NB4 (cell line): ENCODE measurements at regions not wholly inside any gene's neighbourhood (a gene's known extent, or its start where the extent isn't known, plus 50 kb on each side); places are given as distances from the start of the nearest gene placed in this dataset.
"Not testable (repeated sequence)": the region's sequence is repeated elsewhere in the genome, so short reads cannot be mapped to it uniquely, and the experiment has no call there.

Experiments
- DNase-seq: peaks from one replicate; pipeline ENCODE4 v3.0.0; 2010; ENCODE audit warnings: low read depth
- H3K4me3 ChIP-seq: one replicate; pipeline ENCODE4 v1.5.1; 2011; ENCODE audit warnings: mild to moderate bottlenecking, low read depth, low read length, moderate library complexity
- MYC ChIP-seq: IDR thresholded peaks from 2 replicates; pipeline ENCODE4 v1.6.1; 2011; ENCODE audit warnings: low read depth, low read length
- POLR2A ChIP-seq: IDR thresholded peaks from 2 replicates; pipeline ENCODE4 v1.6.1; 2011; ENCODE audit warnings: mild to moderate bottlenecking; ENCODE audit not compliant: insufficient read length; ENCODE audit errors: extremely low read depth
- TF ChIP-seq, protein P1 (sequence below): IDR thresholded peaks from one replicate; pipeline ENCODE4 v1.5.1; 2012; ENCODE audit warnings: low read depth, low read length
- TF ChIP-seq, protein P2 (sequence below): IDR thresholded peaks from 2 replicates; pipeline ENCODE4 v1.6.1; 2011; ENCODE audit warnings: low read depth, low read length

DNA sequence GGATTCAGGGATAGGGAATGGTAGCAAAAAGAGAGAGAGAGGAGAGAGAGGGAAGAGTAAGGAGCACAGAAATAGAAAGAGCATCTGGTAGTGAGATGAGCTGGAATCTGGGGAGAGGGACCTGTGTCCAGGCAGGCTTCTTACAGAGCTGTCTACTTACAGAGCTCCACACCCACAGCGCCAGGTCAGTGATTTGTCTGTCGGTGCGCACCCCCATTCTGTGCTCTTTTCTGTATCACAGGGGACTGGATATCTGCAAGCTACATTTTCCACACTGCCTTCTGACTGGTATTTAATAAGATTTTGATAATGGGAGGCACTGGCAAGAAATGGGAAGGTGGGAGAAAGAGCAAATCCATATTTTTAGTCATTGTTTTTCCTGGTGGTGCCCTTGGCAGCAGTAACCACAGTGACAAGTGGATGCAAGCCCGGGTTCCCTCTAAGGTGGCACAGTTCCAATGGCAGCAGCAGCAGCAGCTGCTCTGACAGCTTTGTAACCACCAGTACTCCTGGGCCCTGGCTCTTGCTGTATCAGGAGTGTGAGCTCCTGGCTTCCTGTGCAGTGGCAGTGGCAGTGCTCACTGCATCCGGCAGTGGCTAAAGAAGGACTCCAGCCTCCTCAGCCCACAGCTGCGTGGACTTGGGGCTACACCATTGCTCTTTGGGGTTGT is 300.5 kb downstream of the TRIML1 start:
- no peak overlapping the region for H3K4me3 ChIP-seq
- TF ChIP-seq POLR2A: no peak
- TF ChIP-seq, protein P1, sequence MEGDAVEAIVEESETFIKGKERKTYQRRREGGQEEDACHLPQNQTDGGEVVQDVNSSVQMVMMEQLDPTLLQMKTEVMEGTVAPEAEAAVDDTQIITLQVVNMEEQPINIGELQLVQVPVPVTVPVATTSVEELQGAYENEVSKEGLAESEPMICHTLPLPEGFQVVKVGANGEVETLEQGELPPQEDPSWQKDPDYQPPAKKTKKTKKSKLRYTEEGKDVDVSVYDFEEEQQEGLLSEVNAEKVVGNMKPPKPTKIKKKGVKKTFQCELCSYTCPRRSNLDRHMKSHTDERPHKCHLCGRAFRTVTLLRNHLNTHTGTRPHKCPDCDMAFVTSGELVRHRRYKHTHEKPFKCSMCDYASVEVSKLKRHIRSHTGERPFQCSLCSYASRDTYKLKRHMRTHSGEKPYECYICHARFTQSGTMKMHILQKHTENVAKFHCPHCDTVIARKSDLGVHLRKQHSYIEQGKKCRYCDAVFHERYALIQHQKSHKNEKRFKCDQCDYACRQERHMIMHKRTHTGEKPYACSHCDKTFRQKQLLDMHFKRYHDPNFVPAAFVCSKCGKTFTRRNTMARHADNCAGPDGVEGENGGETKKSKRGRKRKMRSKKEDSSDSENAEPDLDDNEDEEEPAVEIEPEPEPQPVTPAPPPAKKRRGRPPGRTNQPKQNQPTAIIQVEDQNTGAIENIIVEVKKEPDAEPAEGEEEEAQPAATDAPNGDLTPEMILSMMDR: no peak
- no peak for TF ChIP-seq MYC
- TF ChIP-seq, protein P2, sequence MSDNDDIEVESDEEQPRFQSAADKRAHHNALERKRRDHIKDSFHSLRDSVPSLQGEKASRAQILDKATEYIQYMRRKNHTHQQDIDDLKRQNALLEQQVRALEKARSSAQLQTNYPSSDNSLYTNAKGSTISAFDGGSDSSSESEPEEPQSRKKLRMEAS: no peak
- DNase-seq: no peak

DNA sequence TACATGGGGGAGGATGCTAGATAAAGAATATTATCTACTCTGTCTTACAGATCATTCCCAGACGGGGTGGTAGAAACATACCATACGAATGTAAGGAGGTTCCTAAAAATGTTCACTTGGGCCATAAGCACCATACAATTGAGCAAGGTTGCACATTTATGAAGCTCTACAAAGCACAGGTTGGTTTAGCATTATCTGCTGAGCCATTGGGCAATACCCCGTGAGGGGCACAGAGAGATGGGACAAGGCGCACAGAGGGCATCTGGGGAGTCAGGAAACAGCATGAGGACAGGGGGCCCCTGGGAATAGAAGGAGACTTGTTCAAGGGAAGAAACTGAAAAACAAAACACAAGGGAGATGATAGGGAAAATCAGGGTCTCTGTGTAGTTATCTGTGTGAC is 305.3 kb downstream of the TRIML1 start:
- no peak for DNase-seq
- TF ChIP-seq POLR2A: no peak
- TF ChIP-seq, protein P2: no peak
- no peak for TF ChIP-seq MYC
- TF ChIP-seq, protein P1: no peak
- no peak overlapping the region for H3K4me3 ChIP-seq

DNA sequence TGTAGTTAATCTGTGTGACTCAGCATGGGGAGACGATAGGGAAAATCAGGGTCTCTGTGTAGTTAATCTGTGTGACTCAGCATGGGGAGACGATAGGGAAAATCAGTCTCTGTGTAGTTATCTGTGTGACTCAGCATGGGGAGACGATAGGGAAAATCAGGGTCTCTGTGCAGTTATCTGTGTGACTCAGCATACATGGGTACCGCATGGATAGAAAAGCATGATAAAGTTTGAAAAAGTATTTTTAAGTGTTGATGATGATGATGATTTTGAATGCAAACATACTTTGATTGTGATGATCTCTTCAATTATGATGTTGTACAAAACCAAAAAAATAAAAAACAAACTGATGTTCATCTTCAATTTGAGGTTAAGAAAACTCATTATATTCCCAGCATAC is 309.8 kb downstream of the TRIML1 start:
- DNase-seq, H3K4me3 ChIP-seq: not testable (repeated sequence)

DNA sequence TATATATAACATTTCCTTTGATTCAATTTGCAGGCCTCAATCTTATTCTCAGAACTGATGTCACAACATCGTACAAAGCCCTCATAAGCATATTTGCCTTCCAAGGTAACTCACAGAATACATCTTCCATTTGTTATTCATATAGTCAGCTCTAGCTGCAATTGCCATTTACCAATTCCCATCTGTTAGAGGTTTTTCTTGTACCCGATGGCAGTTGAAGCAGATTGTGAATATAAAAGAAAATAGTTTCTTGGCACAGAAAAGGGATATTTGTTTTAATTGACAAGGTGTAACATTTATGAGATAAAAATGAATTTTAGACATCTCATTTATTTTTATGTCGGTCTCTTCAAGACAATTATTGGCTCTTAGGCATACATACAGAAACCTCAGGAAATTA is 311.3 kb downstream of the TRIML1 start:
- no peak for DNase-seq
- H3K4me3 ChIP-seq: no peak overlapping the region
- TF ChIP-seq, protein P1: no peak
- TF ChIP-seq, protein P2: no peak
- TF ChIP-seq POLR2A: no peak
- no peak for TF ChIP-seq MYC

DNA sequence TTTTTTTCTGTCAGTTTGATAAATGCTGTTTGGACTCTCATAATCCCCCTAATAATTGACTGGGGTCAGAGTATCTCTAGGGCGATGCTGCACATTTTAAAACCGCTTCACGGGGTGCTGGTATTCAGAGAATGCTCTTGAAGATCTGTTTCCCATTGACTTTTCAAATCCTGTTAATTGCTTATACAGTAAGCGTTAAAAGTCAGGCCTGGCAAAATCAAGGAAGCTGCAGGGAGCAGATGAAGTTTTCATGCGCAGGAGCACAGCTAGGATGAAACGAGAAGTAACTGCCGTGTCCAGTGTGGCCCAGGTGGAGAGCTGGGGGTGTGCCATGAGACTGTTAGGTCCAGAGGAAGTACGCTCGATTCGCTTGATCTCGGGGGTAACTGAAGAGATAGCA is 312.9 kb downstream of the TRIML1 start:
- TF ChIP-seq, protein P2: no peak
- TF ChIP-seq POLR2A: no peak
- TF ChIP-seq, protein P1: no peak
- no peak for TF ChIP-seq MYC
- no peak for DNase-seq
- H3K4me3 ChIP-seq: no peak overlapping the region

DNA sequence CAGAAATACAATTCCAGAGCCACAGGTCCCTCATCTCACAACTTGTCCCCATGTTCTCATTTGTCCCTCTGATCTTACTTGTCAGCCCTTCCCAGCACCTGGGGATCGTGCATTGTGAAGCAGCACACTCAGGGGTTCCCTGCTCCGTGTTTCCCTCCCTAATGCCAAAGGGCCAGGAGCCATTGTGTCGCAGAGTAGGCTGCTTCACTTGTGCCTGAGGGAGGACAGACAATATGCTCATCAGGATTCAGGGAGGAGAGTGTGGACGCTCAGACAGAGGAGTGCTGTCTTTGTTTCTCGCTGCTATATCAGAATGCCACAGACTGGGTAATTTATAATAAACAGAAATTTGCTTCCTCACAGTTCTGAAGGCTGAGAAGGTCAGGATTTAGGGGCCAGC is 315.3 kb downstream of the TRIML1 start:
- no peak for DNase-seq
- TF ChIP-seq POLR2A (no peak), MYC (no peak)
- TF ChIP-seq, protein P2: no peak
- TF ChIP-seq, protein P1: no peak

More for the DNA sequence above, 315.3 kb downstream of the TRIML1 start:
- no peak overlapping the region for H3K4me3 ChIP-seq
